Urothelium cell line (cell line): ENCODE measurements at regions not wholly inside any gene's neighbourhood (a gene's known extent, or its start where the extent isn't known, plus 50 kb on each side); places are given as distances from the start of the nearest gene placed in this dataset.
"Not testable (repeated sequence)": the region's sequence is repeated elsewhere in the genome, so short reads cannot be mapped to it uniquely, and the experiment has no call there.

Experiments
- DNase-seq: peaks from one replicate; pipeline ENCODE4 v3.0.0; 2011; ENCODE audit warnings: low spot score, mixed read lengths
- FAIRE-seq: peaks from 2 replicates; lab custom pipeline; 2011; peaks lifted over from hg19 to GRCh38; lab: Jason Lieb, UNC

GRCh38 chr11:98180511-98180910 is 840.2 kb upstream of the CNTN5 start:
- FAIRE-seq (no peak), DNase-seq (no peak)

GRCh38 chr11:98180921-98181320 is 839.8 kb upstream of the CNTN5 start:
- DNase-seq (no peak), FAIRE-seq (peak; percentile 32)

GRCh38 chr11:98183034-98183433 is 837.7 kb upstream of the CNTN5 start:
- FAIRE-seq = no peak

GRCh38 chr11:98185245-98185644 is 835.5 kb upstream of the CNTN5 start:
- DNase-seq (no peak), FAIRE-seq (no peak)

More at GRCh38 chr11:98183034-98183433, 837.7 kb upstream of the CNTN5 start:
- DNase-seq = no peak

GRCh38 chr11:98194611-98195010 is 826.1 kb upstream of the CNTN5 start:
- no peak for FAIRE-seq

GRCh38 chr11:98195300-98195699 is 825.4 kb upstream of the CNTN5 start:
- DNase-seq (no peak), FAIRE-seq (no peak)

More at GRCh38 chr11:98194611-98195010, 826.1 kb upstream of the CNTN5 start:
- no peak for DNase-seq

GRCh38 chr11:98207086-98207485 is 813.7 kb upstream of the CNTN5 start:
- no peak for DNase-seq
- no peak for FAIRE-seq

GRCh38 chr11:98227278-98227677 is 793.5 kb upstream of the CNTN5 start:
- FAIRE-seq = no peak

GRCh38 chr11:98230678-98231077 is 790.1 kb upstream of the CNTN5 start:
- FAIRE-seq = no peak

More at GRCh38 chr11:98227278-98227677, 793.5 kb upstream of the CNTN5 start:
- DNase-seq = no peak

GRCh38 chr11:98234698-98235097 is 786.1 kb upstream of the CNTN5 start:
- no peak for DNase-seq
- FAIRE-seq = no peak

More at GRCh38 chr11:98230678-98231077, 790.1 kb upstream of the CNTN5 start:
- no peak for DNase-seq

- DNase-seq = no peak
- FAIRE-seq = no peak
Observed at GRCh38 chr11:98243897-98244296, 776.9 kb upstream of the CNTN5 start.

GRCh38 chr11:98260983-98261382 is 759.8 kb upstream of the CNTN5 start:
- DNase-seq (no peak), FAIRE-seq (no peak)

GRCh38 chr11:98277251-98277912 is 743.4 kb upstream of the CNTN5 start:
- no peak for DNase-seq
- FAIRE-seq = no peak

- no peak for DNase-seq
- FAIRE-seq = no peak
Observed at GRCh38 chr11:98289617-98290263, 731.0 kb upstream of the CNTN5 start.

GRCh38 chr11:98296091-98296880 is 724.5 kb upstream of the CNTN5 start:
- FAIRE-seq = no peak
- DNase-seq = no peak

- FAIRE-seq (no peak), DNase-seq (no peak)
Observed at GRCh38 chr11:98300719-98301118, 720.0 kb upstream of the CNTN5 start.

- FAIRE-seq (no peak), DNase-seq (no peak)
Observed at GRCh38 chr11:98307827-98308491, 712.8 kb upstream of the CNTN5 start.

- FAIRE-seq, DNase-seq: not testable (repeated sequence)
Observed at GRCh38 chr11:98330306-98330705, 690.4 kb upstream of the CNTN5 start.

- DNase-seq (no peak), FAIRE-seq (no peak)
Observed at GRCh38 chr11:98358551-98358950, 662.2 kb upstream of the CNTN5 start.

GRCh38 chr11:98365190-98365589 is 655.6 kb upstream of the CNTN5 start:
- DNase-seq = peak; percentile 7
- FAIRE-seq = no peak

- DNase-seq = no peak
- FAIRE-seq = no peak
Observed at GRCh38 chr11:98365941-98366340, 654.8 kb upstream of the CNTN5 start.
